Left renal pelvis (tissue), 4 donors: ENCODE measurements at regions not wholly inside any gene's neighbourhood (a gene's known extent, or its start where the extent isn't known, plus 50 kb on each side); places are given as distances from the start of the nearest gene placed in this dataset.

ENCODE experiments used
- DNase-seq, 4 donors: peaks; one replicate each; pipeline ENCODE4 v3.0.0-alpha.2; 2013; ENCODE audit warnings: low read depth in 4 of 4, low spot score in 3 of 4

DNA sequence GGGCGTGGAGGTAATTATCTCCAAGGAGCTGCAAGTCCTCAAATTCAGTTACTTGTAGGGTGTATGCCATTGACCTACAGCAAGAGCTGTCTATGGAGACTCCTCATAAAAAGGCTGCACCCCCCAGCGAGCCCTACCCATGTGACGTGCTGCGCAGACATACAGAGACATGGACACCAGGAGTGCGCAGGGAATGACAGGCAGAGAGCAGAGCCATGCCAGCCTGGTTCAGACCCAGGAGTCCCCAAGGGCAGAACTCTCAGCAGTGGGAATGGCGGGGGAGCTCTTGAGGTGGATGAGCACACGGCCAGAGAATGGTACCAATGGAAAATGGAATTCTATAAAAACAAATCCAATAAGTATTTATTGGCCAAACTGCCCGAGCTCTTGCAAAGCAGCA is 310.1 kb downstream of the MYCN start:
- DNase-seq, result no peak

DNA sequence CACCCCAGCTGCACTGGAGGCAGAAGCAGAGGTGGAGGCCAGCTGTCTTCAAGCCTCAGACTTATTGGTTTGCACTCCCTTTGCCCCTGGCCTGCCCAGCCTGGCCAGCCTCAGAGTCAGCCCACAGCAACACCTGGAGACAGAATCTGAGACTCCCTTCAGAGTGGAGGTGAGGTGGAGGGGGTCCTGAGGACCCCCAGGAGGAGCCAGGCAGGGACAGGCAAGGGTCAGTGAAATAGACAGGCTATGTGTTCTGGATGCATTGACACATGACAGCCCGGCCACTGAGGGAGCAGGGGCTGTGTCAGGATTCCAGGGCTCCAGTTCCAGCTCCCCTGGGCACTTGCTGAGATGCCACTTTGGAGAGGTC is 309.7 kb downstream of the MYCN start:
- no peak for DNase-seq

DNA sequence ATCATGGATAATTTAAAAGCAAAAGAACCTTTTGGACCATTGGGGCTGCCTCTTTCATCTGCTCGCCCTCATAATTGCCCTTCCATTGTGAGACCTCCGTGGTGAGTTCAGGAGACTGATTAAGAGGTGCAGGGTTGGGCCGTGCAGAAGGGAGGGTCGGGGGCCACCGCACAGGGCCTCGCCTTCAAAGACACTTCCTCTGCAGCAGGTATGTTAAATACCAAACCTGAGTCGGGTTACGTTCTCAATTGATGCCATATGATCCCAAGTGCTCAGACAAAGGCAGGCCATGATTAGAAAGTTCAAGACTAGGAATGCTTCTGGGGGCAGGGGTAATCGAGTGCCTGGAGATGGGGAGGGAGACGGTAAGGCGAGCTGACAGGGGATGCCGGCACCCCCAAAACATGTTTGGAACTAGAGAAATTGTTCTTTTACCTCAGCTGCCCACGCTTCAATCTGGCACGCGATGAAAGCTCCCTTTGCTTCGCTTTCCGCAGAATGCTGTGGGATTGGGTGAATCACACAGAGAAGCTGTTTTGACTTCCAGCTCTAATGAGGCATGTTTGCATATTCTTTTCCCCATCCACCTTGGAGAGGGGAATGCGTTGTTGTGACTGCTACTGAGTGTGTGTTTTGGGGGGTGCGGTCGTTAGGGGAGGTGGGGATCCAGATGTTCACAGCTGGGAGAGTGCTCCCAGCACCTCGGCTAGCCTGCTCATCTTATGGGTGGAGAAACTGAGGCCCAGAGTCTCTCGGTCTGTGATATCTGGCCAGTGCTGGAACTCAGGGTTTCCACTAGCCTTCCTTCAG is 309.1 kb downstream of the MYCN start:
- no peak for DNase-seq

DNA sequence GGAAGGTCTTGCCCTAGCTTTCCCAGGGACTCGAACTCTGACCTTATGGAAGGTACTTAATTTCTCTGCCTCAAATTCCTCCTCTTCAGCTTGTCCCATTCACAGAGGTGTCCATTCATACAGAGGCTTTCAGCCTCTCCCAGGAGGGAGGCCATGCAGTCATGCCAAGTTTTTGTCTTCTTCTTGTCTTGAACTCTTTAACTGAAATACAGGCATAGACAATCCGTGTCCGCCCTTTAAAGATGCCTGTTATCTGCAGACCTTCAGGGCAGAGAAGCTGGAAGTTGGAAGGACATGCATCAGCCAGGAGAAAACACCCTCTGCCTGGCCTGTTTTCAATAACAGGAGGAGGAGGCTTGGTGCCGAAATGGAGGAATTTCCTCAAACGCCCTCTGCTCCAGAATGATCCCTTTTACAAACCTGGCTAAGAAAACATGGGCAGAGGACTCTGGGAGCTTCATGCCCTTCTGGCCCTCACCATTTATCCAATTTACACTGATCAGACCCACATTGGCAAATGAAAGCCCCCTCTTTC is 308.3 kb downstream of the MYCN start:
- no peak for DNase-seq

DNA sequence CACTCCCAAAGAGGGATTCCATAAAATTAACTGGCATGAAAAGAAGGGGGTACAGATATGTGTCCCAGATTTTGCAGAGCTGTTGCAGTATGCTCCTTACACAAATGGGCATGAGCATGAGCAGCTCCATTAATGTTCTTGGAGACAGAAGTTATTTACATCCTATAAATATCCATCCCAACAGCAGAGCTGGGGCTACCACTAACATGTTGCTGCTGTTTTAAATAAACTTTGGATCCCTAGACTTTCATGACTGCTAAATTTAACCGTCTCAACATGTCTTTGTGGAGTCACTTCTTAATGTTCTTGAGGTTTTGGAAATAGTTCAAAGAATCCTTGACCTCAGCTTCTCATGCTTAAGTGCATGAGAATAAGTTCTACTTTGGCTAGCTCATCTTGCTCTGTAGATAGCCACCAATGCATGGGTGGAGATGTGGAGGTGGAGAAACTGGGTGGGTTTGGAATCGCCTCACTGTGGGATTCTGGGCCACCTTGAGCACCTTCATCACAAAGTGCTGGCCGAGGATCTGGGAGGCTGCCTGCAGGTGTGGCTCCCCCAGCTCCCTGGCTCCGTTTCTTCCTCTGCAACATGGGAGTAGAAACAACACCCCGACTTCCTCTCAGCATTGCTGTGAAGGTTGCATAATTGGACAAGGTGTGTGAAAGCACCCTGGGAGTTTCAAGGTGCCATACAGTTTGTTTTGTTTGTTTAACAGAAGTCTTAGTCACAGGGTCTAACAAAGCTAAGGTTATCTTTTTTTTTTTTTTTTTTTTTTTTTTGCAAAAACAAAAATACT is 307.2 kb downstream of the MYCN start:
- DNase-seq, result no peak

DNA sequence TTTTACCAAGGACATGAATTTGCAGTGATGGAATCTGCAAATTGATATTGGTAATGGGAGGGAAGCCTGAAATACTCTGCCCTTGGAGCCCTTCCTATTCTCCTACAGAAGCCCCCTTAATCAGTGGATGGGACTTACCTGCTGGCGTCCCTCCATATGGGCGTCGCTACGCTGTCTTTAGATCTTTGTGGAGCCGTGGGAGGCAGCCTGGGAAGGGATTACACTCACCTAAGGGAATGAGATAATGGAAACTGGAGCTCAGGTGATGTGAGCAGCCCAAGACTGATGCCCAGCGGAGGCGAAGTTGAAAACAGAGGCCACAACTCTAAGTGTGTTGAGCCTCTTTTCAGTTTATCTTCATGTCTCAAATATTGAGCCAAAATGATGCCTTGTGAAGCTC is 306.6 kb downstream of the MYCN start:
- DNase-seq, result no peak

DNA sequence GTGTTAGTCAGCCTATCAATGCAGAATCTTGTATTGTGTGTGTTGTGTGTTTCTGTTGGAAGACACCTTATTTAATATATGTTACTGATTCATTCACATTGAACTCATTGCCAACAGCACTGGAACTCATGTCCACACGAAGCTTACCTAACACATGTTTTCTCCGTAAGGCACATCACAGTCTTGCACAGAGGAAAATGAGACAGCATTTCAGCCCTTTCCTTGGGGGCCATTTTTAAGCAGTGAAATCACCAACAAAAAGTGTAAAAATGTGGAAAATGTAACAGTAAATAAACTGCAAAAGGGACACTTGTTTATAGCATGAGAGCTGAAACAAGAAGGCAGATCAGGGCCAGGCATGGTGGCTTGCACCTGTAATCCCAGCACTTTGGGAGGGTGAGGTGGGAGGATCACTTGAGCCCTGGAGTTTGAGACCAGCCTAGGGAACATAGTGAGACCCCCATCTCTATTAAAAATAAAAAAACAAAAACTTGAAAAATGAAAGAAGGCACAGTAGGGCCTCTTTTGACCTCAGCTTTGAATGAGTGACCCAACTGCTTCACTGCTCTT is 306.0 kb downstream of the MYCN start:
- no peak for DNase-seq

DNA sequence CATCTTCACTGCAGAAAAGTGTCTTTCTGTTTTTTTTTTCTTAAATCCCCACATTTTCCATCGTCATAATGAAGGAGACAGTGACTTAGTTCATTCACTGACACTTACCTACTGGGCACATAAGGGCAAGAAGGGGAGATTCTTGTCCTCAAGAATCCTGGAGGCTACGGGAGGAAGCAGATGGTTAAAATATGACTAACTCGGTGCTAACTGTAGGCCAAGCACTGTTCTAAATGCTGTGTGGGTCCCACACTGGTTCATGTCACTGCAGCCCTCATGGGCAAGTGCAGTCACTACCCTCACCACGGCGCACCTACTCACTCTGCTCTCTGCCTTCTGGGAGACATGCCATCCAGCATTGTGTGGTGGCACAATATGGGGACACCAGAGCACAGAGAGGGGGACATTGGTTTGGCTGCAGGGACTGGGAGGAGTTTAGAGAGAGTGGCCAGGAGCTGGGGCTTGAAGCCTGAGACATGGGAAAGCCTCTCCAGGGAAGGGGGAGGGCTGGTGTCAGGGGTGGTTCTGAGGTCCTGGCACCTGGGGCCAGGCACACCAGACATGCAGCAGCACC is 305.2 kb downstream of the MYCN start:
- DNase-seq, result no peak

DNA sequence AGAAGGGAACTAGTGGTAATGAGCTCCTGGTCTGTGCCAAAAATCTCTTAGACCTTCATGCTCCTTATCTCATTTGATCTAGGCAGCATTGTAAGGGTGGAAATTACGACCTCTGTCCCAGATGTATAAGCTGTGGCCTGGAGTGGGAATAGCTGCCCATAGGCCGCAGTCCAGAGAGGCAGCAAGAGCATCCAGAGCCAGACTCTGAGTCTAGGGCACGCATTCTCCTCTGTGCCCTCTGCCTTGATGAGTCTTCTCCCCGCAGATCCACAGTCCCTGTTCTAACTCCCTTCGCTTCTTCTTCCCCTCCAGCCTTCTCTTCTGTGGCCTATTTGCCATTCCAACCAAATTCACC is 304.6 kb downstream of the MYCN start:
- no peak for DNase-seq

DNA sequence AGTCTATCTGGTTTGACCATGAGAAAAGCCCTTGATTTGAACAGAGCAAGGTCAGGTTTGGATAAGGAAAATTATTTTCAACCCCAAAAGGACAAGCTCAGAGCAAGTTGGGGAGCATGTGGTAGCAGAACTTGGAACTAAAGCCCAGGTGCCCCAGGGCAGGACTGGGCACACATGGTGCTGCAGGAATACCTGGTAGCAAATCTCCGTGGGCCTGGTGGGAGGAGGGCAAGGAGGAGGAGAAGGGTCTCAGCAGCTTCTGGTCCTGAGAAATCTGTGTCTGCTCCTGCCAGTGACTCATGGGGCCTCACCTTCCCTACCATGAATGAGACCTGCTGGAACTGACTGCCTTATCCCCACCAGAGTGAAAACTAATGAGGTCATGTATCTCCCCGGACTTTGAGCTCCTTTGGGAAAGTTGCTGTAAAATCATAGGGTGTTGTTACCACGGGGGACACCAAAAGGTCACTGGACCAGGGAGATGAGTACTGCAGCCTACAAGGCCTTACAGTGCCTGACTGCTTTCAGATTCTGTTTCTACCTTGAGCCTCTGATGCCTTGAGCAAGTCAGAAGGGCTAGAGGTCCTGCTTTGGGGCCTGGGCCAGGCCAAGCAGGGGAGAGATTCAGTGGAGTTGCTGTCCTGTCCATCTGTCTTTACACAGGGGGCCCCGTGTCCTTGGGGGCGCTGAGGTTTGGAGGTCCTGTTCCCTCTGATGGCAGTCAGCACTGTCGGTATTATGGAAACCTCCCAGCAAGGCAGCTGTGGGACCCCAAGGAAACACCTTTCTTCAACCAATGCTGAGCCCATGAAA is 304.0 kb downstream of the MYCN start:
- DNase-seq, result no peak

DNA sequence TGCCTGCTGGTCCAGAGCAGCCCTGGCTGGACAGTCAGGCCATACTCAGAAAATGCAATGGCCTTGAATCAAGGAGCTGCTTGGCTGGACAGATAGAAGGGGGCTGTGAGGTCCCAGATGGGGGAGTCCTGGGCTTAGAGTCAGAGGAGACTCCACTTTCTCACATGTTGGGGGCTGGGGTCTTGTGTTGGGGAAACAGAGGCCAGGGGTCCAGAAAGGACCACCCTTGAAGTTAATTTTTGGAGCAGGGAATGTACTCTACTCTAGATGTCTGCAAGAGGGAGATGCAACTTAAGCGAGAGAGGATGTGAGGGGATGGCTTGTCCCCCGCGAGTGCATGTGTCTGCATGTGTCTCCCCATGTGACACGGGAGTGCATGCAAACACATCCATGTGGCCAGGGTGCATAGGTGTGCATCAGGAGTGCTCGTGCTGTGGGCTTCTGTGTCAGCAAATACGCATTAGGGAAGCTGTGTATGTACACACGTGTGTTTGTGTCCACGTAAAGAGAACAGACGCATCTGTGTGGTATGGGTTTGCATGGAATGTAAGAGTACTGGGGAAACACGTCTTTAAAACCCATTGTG is 303.2 kb downstream of the MYCN start:
- DNase-seq, result no peak

DNA sequence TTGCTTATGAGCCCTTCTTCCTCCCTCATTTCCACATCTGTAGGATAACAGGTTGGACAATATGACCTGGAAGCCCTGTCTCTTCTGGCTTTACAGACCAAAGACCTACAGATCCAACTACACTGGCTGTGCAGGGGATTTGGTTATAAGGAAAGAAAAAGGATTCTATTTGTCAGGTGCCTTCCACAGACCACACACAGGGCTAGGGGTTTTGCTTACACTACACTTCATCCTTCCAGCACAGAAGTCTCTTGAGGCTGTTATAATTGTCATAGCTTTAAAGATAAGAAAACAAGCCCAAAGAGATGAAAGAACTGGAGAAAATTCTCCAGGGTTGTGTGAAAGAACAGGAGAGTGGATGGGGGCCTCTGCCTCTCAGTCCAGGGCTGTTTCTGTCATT is 302.6 kb downstream of the MYCN start:
- no peak for DNase-seq

DNA sequence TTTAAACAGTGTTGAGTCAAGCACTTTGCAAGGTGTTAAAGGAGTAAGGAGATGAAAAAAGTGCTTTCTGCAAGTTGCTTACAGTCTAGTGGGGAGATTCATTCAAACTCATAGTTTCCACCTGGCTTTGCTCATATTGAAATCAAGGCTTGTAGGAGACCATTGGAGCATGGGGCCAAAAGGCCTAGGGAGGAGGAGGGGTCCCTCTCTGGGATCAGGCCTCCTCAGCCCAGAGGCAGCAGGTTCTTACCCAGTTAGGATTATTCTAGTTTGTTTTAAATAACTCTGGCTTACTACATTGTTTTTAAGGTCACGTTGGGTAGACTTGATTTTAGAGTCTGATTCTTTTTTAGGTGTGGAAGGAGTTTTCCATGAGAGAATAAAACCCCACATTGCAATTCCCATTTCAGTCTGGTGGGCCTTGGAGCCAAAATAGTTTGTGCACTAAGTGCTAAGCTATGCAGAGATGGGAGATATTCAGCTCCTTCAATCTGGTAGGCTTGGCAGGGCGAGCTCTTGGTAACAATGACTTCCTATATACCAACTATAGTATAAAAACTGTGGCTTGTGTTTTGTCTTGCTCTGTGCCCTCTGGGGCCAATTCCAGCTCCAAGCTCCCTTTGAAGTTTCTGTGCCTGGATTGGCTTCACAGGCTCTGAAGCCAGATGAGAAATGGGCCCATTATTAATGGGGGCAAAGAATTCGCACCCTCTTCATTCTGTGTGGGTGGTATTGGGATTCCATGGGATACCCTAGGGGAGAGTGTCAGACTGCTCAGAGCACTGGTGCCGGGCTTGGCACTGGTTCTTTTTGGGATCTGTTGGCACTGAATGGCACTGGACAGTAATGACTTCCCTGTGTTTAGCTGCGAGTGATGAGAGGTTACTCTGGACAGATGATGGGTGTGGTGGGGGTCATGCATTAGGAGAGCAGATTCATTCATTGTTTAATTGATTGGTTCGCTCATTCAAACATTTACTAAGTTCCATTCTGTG is 301.1 kb downstream of the MYCN start:
- DNase-seq, result no peak

DNA sequence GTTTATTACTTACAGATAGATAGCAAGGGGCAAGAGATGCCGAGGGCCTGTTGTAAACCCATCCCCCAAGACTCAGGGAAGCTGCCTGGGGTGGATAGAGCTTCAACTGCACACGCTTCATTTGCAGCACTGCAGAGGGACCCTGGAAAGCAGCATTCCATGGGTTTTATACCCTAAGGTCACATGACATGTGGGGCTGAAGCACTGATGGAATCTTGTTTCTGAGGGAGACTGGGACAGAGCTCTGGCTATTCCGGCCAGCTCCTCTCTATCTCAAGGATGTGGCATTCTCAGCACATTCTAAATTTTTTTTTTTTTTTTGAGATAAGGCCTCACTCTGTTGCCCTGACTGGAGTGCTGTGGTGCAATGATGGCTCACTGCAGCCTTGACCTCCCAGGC is 300.1 kb downstream of the MYCN start:
- no peak for DNase-seq

DNA sequence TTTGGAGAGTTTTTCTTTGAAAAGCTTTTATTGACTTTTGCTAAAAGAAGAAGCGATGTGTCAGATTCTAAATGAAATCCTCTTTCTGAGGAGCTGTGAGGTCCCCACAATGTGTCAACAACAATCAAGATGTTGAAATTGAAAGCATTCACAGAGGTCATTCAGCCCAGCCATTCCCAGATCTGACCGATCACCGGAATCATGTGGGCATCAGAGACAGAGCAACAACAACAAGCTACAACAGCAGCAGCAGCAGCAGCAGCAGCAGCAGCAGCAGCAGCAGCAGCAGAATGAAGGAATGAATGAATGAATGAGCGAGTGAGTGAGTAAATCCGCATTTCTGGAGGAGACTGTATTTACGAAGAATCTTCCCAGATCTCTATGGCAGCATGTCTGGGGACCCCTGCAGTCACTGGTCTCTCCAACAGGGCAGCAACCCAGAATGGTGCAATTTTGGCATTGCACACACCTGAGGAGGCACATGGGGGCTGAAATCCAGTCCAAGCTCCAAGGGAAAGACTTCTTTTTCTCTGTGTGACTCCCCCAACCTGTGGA is 299.0 kb downstream of the MYCN start:
- no peak for DNase-seq

DNA sequence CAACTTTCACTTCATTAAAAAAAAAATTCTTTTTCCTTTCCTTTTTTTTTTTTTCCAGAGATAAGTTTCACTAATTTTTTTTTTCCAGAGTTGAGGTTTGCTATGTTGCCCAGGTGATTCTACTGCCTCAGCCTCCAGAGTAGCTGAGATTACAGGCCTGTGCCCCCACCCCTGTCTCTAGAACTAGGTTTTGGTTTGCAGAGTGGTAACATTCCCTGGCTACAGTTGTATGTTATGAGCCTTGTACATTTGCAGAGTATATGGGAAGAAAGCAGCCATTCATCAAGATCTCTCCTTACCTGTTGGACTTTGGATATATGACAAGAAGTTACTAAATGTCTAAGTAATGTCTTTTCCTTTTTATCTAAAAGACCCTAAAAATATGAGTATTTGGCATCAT is 298.4 kb downstream of the MYCN start:
- DNase-seq, result no peak

DNA sequence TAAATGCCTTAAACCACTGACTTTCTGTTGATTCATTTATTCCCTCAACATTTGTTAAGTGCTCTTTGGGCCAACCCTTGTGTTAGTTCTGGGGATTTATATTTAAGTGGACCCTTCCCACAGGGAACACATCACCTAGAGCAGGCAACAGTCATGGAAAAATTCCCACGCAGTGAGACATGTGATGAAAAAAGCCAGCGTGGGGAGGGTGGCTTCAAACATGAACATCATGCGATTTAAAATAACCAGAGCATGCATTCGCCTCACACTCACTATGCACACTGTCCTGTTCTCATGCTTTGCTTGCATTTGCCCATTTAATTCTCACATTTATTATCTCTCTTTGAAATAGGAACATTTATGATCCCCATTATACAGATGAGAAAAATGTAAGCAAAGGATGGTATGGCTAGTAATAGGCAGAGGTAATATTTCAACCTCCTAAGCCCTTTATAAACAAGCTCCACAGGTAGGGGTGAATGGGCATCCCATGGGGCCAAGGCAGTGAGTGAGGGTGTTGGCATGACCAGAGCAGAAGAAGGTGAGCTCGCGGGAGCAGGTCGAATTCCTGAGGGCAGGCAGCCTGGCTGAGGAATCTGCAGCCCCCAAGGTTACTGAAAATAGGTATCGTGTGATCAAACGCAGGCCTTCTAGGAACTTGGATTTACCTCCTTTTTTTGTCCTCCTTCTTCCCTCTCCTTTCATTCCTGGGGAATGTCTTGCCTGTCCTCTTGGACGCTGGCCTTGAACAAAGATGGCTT is 297.8 kb downstream of the MYCN start:
- DNase-seq, result no peak

DNA sequence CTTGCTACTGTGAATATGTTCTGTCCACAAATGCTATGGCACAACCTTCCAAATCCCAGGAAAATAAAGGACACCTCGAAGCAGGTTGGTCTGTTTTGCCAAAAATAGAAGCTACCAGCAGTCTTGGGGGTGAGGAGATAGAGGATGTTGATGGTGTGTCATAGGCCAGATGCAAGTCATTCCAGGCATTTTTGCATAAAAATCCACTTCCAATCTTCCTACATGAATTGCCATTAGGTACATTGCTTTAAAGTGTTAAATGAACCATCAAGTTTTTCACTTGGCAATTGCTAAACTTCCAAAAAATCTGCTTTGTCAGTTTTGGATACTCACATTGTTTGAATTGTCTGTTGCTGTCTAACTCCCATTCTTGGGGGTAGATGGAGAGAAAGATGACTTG is 295.4 kb downstream of the MYCN start:
- no peak for DNase-seq
